Inferior parietal cortex (tissue), 1 donor: ENCODE measurements at regions not wholly inside any gene's neighbourhood (a gene's known extent, or its start where the extent isn't known, plus 50 kb on each side); places are given as distances from the start of the nearest gene placed in this dataset.
"Not testable (repeated sequence)": the region's sequence is repeated elsewhere in the genome, so short reads cannot be mapped to it uniquely, and the experiment has no call there.

Source experiments
- DNase-seq: peaks from one replicate; pipeline ENCODE4 v3.0.0-alpha.2; 2016; ENCODE audit errors: extremely low spot score

DNA sequence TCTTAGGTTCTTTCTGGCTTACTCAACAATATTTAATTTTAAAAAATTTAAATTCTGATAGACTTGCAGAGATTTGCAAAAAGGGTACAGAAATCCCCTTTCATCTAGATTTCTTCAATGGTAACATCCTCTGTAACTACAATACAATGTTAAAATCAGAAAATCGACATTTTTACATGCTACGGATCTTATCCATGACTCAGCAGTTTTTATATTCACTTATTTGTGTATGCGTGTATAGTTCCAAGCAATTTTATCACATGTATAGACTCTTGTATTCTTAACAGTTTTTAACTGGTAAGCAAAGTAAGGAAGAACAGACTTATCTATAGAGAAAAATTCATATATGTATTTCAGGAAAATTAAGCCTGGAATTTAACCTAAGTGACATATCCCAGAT lies 256.1 kb upstream of the MEX3C start:
- DNase-seq = no peak

GRCh38 chr18:51458861-51459260 lies 261.4 kb upstream of the MEX3C start:
- DNase-seq = no peak

DNA sequence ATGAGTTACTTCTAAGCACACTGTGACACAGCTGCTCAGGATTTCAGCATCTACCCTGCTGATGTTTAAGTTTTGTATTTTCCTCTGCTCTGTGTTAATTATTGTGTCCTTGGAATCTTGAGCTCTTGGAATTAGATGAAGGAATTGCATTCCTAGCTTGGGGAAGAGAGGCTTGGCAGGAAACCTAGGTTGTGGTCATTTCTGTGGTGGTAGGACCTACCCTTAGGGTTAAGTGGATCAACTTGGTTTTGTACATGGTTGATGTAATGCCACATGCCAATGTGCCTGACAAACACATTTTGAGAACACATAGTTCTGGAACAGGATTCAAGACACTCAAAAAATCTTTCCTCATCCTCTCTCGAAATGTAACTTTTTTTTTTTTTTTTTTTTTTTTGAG lies 264.5 kb upstream of the MEX3C start:
- no peak for DNase-seq

- DNase-seq = no peak
Measured at GRCh38 chr18:51463483-51464136, 266.1 kb upstream of the MEX3C start.

DNA sequence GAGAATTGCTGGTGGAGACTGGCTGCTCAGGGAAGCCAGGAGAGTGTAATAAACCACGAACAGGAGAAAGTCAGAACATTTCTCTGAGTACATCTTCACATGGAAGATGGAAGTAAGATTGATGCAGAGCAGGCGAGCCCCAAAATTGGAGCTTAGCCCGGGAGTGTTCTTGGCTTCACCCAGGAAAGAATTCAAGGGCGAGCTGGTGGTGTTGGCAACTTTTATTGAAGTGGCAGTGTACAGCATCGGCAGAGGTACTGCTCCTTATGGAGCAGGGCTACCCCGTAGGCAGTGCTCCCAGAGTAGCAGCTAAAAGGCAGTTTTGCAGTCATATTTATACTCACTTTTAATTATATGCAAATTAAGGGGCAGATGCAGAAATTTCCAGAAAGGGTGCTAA lies 281.4 kb upstream of the MEX3C start:
- DNase-seq = no peak

GRCh38 chr18:51479736-51480135 lies 282.3 kb upstream of the MEX3C start:
- DNase-seq = no peak

DNA sequence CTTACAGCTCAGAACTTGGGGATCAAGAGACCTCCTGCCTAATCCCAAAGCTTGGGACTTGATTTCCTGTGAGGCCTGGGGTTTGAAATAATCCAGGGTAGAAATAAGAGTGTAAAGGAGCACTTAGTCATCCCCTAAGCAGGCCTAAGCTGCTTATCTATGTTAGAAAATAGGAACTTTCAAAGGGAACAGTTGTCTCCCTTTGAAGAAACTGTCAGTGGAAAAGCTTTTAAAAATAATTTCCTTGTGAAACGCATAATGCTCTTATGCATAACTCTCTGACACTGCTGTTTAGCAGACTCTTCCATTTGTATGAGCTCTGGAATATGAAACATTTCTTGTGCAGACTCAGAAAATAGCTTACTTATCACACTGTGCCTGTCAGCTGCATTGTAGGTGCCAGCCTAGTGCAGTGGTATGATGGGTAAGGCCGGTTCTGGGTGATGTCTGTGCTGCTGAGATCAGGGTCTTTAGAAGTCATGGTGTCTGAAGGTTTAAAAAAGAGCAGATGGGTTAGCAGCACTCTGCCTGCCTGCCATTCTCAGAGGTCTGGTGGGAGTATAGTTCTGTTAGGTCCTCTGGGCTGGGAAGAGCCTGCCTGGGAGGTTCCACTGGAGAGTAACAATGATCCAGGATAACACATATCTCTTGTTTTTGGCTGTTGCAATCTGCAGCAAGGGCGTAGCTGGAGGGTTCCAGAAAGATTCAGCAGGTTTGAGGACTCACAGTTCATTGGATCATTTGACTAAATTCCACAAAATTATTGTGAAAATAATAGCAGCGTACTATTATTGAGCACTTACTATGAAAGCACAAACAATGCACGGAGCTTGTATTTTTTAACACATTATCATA lies 283.2 kb upstream of the MEX3C start:
- DNase-seq = no peak

GRCh38 chr18:51486735-51487366 lies 289.4 kb upstream of the MEX3C start:
- DNase-seq = no peak

DNA sequence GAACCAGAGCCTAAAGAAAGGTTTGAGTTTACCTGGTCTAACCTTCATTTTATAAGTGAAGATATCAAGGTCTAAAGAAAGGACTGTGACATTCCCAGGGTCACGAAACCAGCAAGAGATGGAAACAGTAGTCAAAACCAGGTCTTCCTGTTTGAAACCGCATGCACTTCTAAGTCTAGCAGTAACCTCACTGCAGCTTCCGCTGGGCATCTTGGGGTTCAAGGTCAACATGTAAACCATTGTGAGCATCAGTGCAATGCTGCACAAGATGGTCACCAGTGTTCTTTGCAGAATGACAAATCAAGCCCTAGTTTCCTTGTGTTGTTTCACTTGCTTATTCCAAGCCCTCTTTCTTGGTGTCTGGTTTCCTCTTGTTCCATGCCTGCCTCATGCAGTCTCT lies 292.9 kb upstream of the MEX3C start:
- DNase-seq = no peak

DNA sequence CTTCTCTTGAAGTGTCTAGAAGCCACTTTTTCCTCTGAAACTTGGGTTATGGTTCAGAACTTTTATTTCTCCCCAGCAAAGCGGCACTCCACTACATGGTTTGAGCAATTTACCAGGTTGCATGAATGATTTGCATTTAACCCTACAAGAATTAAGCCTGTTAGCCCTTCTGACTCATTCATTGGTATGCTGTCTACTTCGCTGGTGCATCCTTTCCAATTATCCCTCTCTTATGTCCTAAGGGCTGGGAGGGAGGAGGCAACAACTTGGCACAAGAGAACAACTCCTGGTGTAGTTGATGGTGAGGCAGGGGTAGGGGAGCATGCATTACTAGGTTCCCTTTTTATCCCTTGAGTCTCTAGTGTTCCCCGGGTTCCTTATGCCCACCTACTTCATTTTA lies 293.4 kb upstream of the MEX3C start:
- DNase-seq = no peak

DNA sequence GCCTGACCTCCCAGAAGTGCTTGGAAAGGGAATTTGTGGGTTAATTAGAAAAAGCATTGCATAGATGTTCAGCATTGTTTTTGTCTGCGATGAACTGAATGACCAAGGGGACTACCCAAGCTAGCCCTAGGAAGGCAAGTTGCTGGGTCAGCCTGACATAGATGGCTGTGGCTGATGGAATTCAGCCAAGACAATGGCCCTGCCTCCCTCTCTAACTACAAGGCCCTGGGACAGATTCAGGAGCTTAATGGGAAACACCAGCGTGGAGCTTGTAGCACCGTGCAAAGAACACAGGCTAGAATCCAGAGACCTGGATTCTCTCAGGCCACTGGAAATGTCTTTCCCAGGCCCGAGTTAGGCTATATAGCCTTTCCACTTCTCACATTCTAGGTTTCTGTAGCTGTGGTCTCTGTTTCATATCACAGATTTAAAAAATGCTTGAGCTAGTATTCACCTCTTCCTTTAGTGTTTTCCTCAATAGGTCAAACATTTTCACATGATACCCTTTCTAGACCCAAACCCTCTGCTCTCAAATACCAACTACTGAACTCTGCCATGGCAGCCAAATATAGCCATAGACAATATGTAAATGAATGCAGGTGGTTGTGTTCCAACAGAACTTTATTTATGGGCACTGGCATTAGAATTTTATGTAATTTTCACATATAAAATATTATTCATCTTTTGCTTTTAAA lies 294.3 kb upstream of the MEX3C start:
- DNase-seq = no peak

GRCh38 chr18:51498085-51498855 lies 300.8 kb upstream of the MEX3C start:
- DNase-seq = no peak

DNA sequence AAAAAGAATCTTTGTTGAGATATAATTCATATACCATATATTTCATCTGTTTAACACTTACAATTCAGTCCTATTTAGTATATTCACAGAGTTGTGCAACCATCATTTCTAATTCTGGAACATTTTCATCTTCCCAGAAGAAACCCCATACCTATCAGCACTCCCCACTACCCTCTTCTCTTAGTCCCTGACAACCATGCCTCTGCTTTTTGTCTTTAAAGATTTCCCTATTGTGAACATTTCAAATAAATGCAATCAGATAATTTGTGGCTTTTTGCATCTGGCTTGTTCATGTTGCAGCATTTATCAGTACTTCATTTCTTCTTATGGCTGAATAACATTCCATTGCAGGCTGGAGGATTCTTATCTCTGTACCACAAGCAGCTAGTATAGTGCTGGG lies 305.9 kb upstream of the MEX3C start:
- no peak for DNase-seq

DNA sequence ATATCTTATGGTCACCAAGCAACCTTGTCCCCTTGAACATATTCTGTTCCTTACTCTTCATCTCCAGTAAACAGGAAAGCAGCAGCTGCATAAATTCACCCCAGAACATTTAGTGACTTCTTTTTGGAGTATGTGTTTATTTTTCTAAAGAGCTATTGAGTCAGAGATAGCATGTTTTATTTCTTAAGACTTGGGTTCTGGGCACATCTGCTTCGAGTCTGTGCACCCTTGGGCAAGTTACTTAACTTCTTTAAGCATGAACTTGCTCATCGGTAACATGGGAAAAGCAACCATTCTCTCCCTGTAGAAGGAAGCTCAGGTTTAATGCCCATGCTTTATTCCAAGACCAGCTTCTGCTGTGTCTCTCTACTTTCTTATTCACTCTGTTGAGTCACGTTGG lies 309.3 kb upstream of the MEX3C start:
- no peak for DNase-seq

DNA sequence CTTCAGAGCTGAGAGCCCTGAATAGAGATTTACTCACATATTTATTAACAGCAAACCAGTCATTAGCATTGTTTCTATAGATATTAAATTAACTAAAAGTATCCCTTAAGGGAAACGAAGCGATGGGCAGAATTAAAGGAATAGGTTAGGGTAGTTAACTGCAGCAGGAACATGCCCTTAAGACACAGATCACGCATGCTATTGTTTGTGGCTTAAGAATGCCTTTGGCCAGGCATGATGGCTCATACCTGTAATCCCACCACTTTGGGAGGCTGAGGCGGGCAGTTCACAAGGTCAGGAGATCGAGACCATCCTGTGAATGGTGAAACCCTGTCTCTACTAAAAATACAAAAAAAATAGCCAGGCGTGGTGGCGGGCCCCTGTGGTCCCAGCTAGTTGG lies 310.9 kb upstream of the MEX3C start:
- DNase-seq = not testable (repeated sequence)

DNA sequence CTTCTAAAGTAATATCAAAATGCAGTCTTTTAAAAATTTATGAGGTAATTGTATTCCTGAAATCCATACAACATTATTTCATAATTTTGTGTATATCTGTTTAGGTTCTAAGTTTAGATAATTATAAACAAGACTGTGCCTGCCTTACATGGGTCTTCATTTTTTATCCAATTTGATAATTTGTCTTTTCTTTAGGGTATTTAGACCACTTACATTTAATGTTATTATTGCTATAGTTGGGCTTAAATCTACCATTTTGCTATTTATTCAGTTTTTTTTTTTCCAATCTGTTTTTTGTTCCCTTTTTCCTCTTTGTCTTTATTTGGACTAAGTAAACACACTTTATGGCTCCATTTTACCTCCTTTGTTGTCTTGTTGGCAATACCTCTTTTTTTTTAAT lies 312.5 kb upstream of the MEX3C start:
- no peak for DNase-seq

- DNase-seq = no peak
Measured at GRCh38 chr18:51513517-51513916, 316.0 kb upstream of the MEX3C start.

- DNase-seq = no peak
Measured at GRCh38 chr18:51514128-51514527, 316.6 kb upstream of the MEX3C start.

DNA sequence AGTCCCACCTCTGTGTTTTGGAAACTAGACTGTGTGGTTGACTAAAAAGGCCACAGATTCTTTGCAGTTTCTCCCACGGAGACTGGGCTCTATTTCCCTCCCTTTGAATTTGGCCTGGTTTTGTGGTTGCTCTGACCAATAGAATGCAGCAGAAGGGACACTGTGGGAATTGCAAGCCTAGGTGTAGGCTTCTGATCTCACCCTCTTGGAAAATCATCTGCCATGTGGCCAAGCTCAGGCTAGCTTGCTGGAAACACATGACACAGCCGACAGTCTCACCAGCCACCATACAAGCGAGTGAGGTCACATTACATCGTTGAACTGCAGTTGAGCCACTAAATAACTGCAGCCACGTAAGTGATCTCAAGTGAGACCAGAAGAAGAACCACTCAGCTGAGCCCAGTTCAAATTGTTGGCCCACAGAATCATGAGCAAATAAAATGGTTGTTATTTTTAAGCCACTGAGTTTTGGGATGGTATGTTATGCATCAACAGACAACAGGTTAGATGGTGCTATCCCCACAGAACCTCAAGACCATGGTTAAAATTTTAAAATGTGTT lies 319.1 kb upstream of the MEX3C start:
- no peak for DNase-seq

DNA sequence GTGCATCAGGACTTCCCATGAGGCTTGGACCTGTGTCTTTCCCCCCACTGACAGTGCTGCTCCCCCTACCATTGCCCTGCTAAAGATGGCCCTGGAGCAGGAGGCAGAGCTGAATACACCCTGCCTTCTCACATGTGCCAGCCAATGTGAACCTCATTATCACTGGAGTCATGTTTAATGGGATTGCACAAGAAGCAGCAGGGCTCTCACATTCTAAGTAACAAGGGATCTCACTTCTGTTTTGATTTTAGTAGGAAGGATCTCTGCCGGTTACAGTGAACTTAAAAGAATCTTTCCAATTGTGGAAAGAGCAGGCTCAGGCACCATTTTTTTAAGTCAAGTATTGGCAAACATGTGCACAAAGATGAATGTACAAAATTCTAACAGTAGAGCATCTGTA lies 322.1 kb upstream of the MEX3C start:
- no peak for DNase-seq

DNA sequence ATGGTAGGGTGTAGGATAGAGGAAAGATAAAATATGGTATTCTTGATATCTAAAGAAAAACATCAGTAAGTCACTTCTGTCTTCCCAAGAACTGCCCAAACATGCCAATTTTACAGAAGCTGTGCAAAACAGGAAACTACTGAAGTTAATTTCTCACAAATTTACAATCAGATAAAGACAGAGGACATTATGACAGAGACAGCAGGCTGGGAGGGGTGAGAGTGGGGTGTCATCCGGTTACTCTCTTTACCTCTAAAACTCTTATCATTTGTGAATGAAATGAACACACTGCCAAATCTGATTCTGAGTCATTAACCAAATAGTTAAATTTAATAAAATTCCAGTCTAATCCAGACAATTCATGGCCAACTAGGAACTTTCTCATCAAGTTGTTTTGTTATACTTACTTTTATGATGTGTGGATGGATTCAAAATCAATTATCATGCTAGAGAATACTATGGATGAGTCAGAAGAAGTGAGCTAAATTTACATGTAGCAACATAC lies 323.2 kb upstream of the MEX3C start:
- DNase-seq = no peak
